ENCODE measurements at regions not wholly inside any gene's neighbourhood (a gene's known extent, or its start where the extent isn't known, plus 50 kb on each side); places are given as distances from the start of the nearest gene placed in this dataset.
"Not testable (repeated sequence)": the region's sequence is repeated elsewhere in the genome, so short reads cannot be mapped to it uniquely, and the experiment has no call there.

- Histone ChIP-seq H3K27ac (ENCODE audit: low read depth in 2 of 2, low read length in 1 of 2) (no peak overlapping the region), H4K20me1 (ENCODE audit: insufficient read depth) (no peaks in the 10 kb centered on the region), H2AFZ (ENCODE audit: low read depth) (no peak overlapping the region), H3F3A (replicated peaks; ENCODE audit: insufficient read depth) (no peaks in the 10 kb centered on the region), H3K4me3 (ENCODE audit: low read depth in 2 of 2, low read length in 1 of 2) (no peak overlapping the region), H3K27me3 (ENCODE audit: insufficient read depth) (no peaks in the 10 kb centered on the region), H3K79me2 (ENCODE audit: insufficient read depth) (no peaks in the 10 kb centered on the region), H3K9me2 (no peaks in the 10 kb centered on the region), H3K4me2 (no peak overlapping the region), H3K4me1 (ENCODE audit: control insufficient read depth in 1 of 2, insufficient read depth in 2 of 2, low read depth in 1 of 2, low read length in 1 of 2) (no peaks in the 10 kb centered on the region), H3K9ac (no peak overlapping the region), H3K9me3 (no peaks in the 10 kb centered on the region), H3K36me3 (replicated peaks in 1 of 2; ENCODE audit: control insufficient read depth in 1 of 2, insufficient read depth in 2 of 2, low read length in 1 of 2) (no peaks in the 10 kb centered on the region)
- 6% methylated on average over 1 of the region's 1 CpG for WGBS (ENCODE audit: low lambda C conversion rate)
- no peak for DNase-seq
- ChIA-PET POLR2A (no interaction called here), CTCF (no interaction called here)
- TF ChIP-seq EP300 (IDR thresholded peaks at IDR 0.05; ENCODE audit: borderline replicate concordance in 1 of 2, low read depth in 1 of 2, low read length in 1 of 2) (no peak), TEAD4 (IDR thresholded peaks at IDR 0.05; ENCODE audit: borderline replicate concordance, insufficient read depth) (no peak), NFIC (IDR thresholded peaks at IDR 0.05; ENCODE audit: borderline replicate concordance) (no peak), FOXJ3 (CRISPR knock-in tag; IDR thresholded peaks at IDR 0.05) (no peak), MXI1 (IDR thresholded peaks at IDR 0.05; ENCODE audit: low read depth, low read length) (no peak), RAD21 (IDR thresholded peaks at IDR 0.05; ENCODE audit: low read length) (no peak), GATA2 (CRISPR knock-in tag; IDR thresholded peaks at IDR 0.05) (no peak), FOXM1 (IDR thresholded peaks at IDR 0.05; ENCODE audit: low read depth) (no peak), FOSL2 (IDR thresholded peaks at IDR 0.05; ENCODE audit: borderline replicate concordance, low read depth) (no peak), NRF1 (IDR thresholded peaks at IDR 0.05; ENCODE audit: low read depth, low read length) (no peak)
Measured at GRCh38 chrX:82732861-82733260, 775.2 kb upstream of the POU3F4 start.

GRCh38 chrX:82734140-82734539 is 774.0 kb upstream of the POU3F4 start:
- Histone ChIP-seq H3K27ac (ENCODE audit: low read depth in 2 of 2, low read length in 1 of 2) (no peak overlapping the region), H3K36me3 (replicated peaks in 1 of 2; ENCODE audit: control insufficient read depth in 1 of 2, insufficient read depth in 2 of 2, low read length in 1 of 2) (no peaks in the 10 kb centered on the region), H4K20me1 (ENCODE audit: insufficient read depth) (no peaks in the 10 kb centered on the region), H3K9ac (no peak overlapping the region), H3K9me2 (no peaks in the 10 kb centered on the region), H3K79me2 (ENCODE audit: insufficient read depth) (no peaks in the 10 kb centered on the region), H3K4me2 (no peak overlapping the region), H3K9me3 (no peaks in the 10 kb centered on the region), H2AFZ (ENCODE audit: low read depth) (no peak overlapping the region), H3F3A (replicated peaks; ENCODE audit: insufficient read depth) (no peaks in the 10 kb centered on the region), H3K4me1 (ENCODE audit: control insufficient read depth in 1 of 2, insufficient read depth in 2 of 2, low read depth in 1 of 2, low read length in 1 of 2) (no peaks in the 10 kb centered on the region), H3K4me3 (ENCODE audit: low read depth in 2 of 2, low read length in 1 of 2) (no peak overlapping the region), H3K27me3 (ENCODE audit: insufficient read depth) (no peaks in the 10 kb centered on the region)
- ChIA-PET CTCF (no interaction called here), POLR2A (no interaction called here)
- TF ChIP-seq JUND (IDR thresholded peaks at IDR 0.05) (no peak), TAF1 (IDR thresholded peaks at IDR 0.05; ENCODE audit: borderline replicate concordance, low read depth, low read length) (no peak), GATA2 (CRISPR knock-in tag; IDR thresholded peaks at IDR 0.05) (no peak), ELF1 (IDR thresholded peaks at IDR 0.05) (no peak), FOSL2 (IDR thresholded peaks at IDR 0.05; ENCODE audit: borderline replicate concordance, low read depth) (no peak), MEF2A (IDR thresholded peaks at IDR 0.05; ENCODE audit: borderline replicate concordance, low read depth) (no peak), GABPA (IDR thresholded peaks at IDR 0.05; ENCODE audit: low read depth) (no peak), REST (IDR thresholded peaks at IDR 0.05; ENCODE audit: low read depth, low read length) (no peak), YY1 (IDR thresholded peaks at IDR 0.05; ENCODE audit: low read depth) (no peak)
- DNase-seq, result no peak

GRCh38 chrX:82738313-82738712 is 769.8 kb upstream of the POU3F4 start:
- H3K4me3 ChIP-seq (ENCODE audit: low read depth in 2 of 2, low read length in 1 of 2); H3K79me2 ChIP-seq (ENCODE audit: insufficient read depth); H3K9me2 ChIP-seq; H3K27ac ChIP-seq (ENCODE audit: low read depth in 2 of 2, low read length in 1 of 2); H3K36me3 ChIP-seq (replicated peaks in 1 of 2; ENCODE audit: control insufficient read depth in 1 of 2, insufficient read depth in 2 of 2, low read length in 1 of 2); H2AFZ ChIP-seq (ENCODE audit: low read depth); H3K9ac ChIP-seq; H3K4me2 ChIP-seq; CTCF ChIA-PET; H4K20me1 ChIP-seq (ENCODE audit: insufficient read depth); H3K4me1 ChIP-seq (ENCODE audit: control insufficient read depth in 1 of 2, insufficient read depth in 2 of 2, low read depth in 1 of 2, low read length in 1 of 2); H3K27me3 ChIP-seq (ENCODE audit: insufficient read depth); H3F3A ChIP-seq (replicated peaks; ENCODE audit: insufficient read depth); POLR2A ChIA-PET; DNase-seq; H3K9me3 ChIP-seq: not testable (repeated sequence)
- WGBS (ENCODE audit: low lambda C conversion rate), result 56% methylated on average over 8 of the region's 20 CpGs

Data from SK-N-SH (cell line).